IMR-90 (cell line): ENCODE measurements at regions not wholly inside any gene's neighbourhood (a gene's known extent, or its start where the extent isn't known, plus 50 kb on each side); places are given as distances from the start of the nearest gene placed in this dataset.

Experiments
- ATAC-seq: fragments of 200-7000 bp; cut with Tn5 transposase; 2 replicates; pipeline ENCODE4 v1.9.1; 2020; ENCODE audit warnings: low read depth, mild to moderate bottlenecking, moderate library complexity
- BruUV-seq: library from RNA; stranded (reverse); fragments of 400-500 nt; replicated peaks from 2 replicates; lab custom pipeline; 2021; lab: Mats Ljungman, UMichigan
- CTCF ChIA-PET: fragments of 300-600 bp; formaldehyde crosslinking; extraction: SDS; loops from one replicate; lab custom pipeline; 2021; ENCODE audit warnings: antibody characterized with exemption; lab: Yijun Ruan, JAX
- POLR2A ChIA-PET: fragments of 300-600 bp; sonication (Branson Sonifier 250); formaldehyde crosslinking; loops from one replicate; lab custom pipeline; 2022; ENCODE audit warnings: antibody characterized with exemption; ENCODE audit not compliant: unreplicated experiment; lab: Charles Lee
- DNase-seq: peaks from one replicate; pipeline ENCODE4 v3.0.0; 2013
- H2AFZ ChIP-seq: replicated peaks from 2 replicates; pipeline ENCODE3; 2013; ENCODE audit warnings: low read length, mild to moderate bottlenecking; ENCODE audit not compliant: poor library complexity
- H2AK5ac ChIP-seq: 2 replicates; pipeline ENCODE4 v1.6.1; 2013; ENCODE audit warnings: low read depth, low read length, inconsistent platforms
- H2AK9ac ChIP-seq: replicated peaks from 2 replicates; pipeline ENCODE3; 2013; ENCODE audit warnings: mild to moderate bottlenecking, low read depth, low read length, moderate library complexity; ENCODE audit not compliant: poor library complexity
- H2BK120ac ChIP-seq: 2 replicates; pipeline ENCODE4 v1.6.1; 2013; ENCODE audit warnings: low read depth, low read length, inconsistent platforms
- H2BK15ac ChIP-seq: 3 replicates; pipeline ENCODE4 v1.6.1; 2013; ENCODE audit warnings: low read depth, low read length, inconsistent platforms
- H2BK20ac ChIP-seq: 2 replicates; pipeline ENCODE4 v1.6.1; 2013; ENCODE audit warnings: low read depth, mild to moderate bottlenecking, inconsistent platforms, low read length, moderate library complexity
- H2BK5ac ChIP-seq: 2 replicates; pipeline ENCODE4 v1.6.1; 2013; ENCODE audit warnings: mild to moderate bottlenecking, low read depth, low read length, inconsistent platforms; ENCODE audit not compliant: poor library complexity, severe bottlenecking
- H3K14ac ChIP-seq: replicated peaks from 2 replicates; pipeline ENCODE4 v1.6.1; 2013; ENCODE audit warnings: low read depth, low read length, inconsistent platforms
- H3K18ac ChIP-seq: 2 replicates; pipeline ENCODE4 v1.6.1; 2013; ENCODE audit warnings: low read depth, low read length, control low read depth
- H3K23ac ChIP-seq: 2 replicates; pipeline ENCODE4 v1.6.1; 2013; ENCODE audit warnings: low read depth, low read length, inconsistent platforms
- H3K27ac ChIP-seq: 2 replicates; pipeline ENCODE4 v1.5.1; 2013; ENCODE audit warnings: mild to moderate bottlenecking, control low read depth, low read length; ENCODE audit not compliant: insufficient read depth
- H3K27me3 ChIP-seq: 2 replicates; pipeline ENCODE4 v1.6.1; 2013; ENCODE audit warnings: low read length; ENCODE audit not compliant: control insufficient read depth, insufficient read depth
- H3K36me3 ChIP-seq: 2 replicates; pipeline ENCODE4 v1.6.1; 2013; ENCODE audit warnings: low read length, mixed read lengths; ENCODE audit not compliant: control insufficient read depth, insufficient read depth
- H3K4ac ChIP-seq: 2 replicates; pipeline ENCODE4 v1.6.1; 2013; ENCODE audit warnings: low read depth, low read length, inconsistent platforms
- H3K4me1 ChIP-seq: 2 replicates; pipeline ENCODE4 v1.6.1; 2013; ENCODE audit warnings: low read length, mixed read lengths; ENCODE audit not compliant: control insufficient read depth, insufficient read depth
- H3K4me2 ChIP-seq: 2 replicates; pipeline ENCODE4 v1.6.1; 2013; ENCODE audit warnings: low read depth, mild to moderate bottlenecking, control low read depth, low read length, moderate library complexity
- H3K4me3 ChIP-seq: 2 replicates; pipeline ENCODE4 v1.5.1; 2013; ENCODE audit warnings: low read depth, mild to moderate bottlenecking, control low read depth, low read length, moderate library complexity; ENCODE audit not compliant: insufficient read depth
- H3K56ac ChIP-seq: 2 replicates; pipeline ENCODE4 v1.6.1; 2013; ENCODE audit warnings: low read length, inconsistent platforms; ENCODE audit not compliant: insufficient read depth; ENCODE audit errors: extremely low read depth
- H3K79me1 ChIP-seq, 2 experiments: 2 replicates each; pipeline ENCODE4 v1.6.1; 2013; ENCODE audit warnings: low read length in 2 of 2, inconsistent platforms in 1 of 2, low read depth in 1 of 2
- H3K9ac ChIP-seq: 2 replicates; pipeline ENCODE4 v1.6.1; 2013; ENCODE audit warnings: low read depth, low read length, control low read depth
- H3K9me1 ChIP-seq: 2 replicates; pipeline ENCODE4 v1.6.1; 2013; ENCODE audit warnings: low read length, inconsistent platforms; ENCODE audit not compliant: insufficient read depth
- H3K9me3 ChIP-seq: 2 replicates; pipeline ENCODE4 v1.6.1; 2013; ENCODE audit warnings: low read length; ENCODE audit not compliant: control insufficient read depth, insufficient read depth
- H4K20me1 ChIP-seq: 2 replicates; pipeline ENCODE4 v1.6.1; 2013; ENCODE audit warnings: low read length, inconsistent platforms; ENCODE audit not compliant: insufficient read depth
- H4K5ac ChIP-seq: 2 replicates; pipeline ENCODE4 v1.6.1; 2013; ENCODE audit warnings: mild to moderate bottlenecking, low read depth, low read length, control low read depth
- H4K8ac ChIP-seq, 2 experiments: 2 replicates each; pipeline ENCODE4 v1.6.1; 2013; ENCODE audit warnings: low read depth in 2 of 2, low read length in 2 of 2, control low read depth in 1 of 2, inconsistent platforms in 1 of 2
- H4K91ac ChIP-seq: 2 replicates; pipeline ENCODE4 v1.6.1; 2013; ENCODE audit warnings: low read depth, low read length, inconsistent platforms; ENCODE audit not compliant: insufficient read depth
- CHD1 ChIP-seq: IDR thresholded peaks from 2 replicates; pipeline ENCODE4 v1.6.1; 2012; ENCODE audit warnings: low read depth, low read length, improper control_type of control experiment
- FOS ChIP-seq: fragments of 150-350 bp; IDR thresholded peaks from 2 replicates; pipeline ENCODE4 v1.6.1; 2016; ENCODE audit warnings: low read depth, low read length
- MXI1 ChIP-seq: IDR thresholded peaks from 2 replicates; pipeline ENCODE4 v1.6.1; 2012; ENCODE audit warnings: low read depth, mild to moderate bottlenecking, low read length, moderate library complexity, borderline replicate concordance
- NFE2L2 ChIP-seq: fragments of 150-350 bp; IDR thresholded peaks from 2 replicates; pipeline ENCODE4 v1.6.1; 2016; ENCODE audit warnings: low read depth, mild to moderate bottlenecking, low read length
- RAD21 ChIP-seq: IDR thresholded peaks from 2 replicates; pipeline ENCODE4 v1.6.1; 2012; ENCODE audit warnings: low read length, improper control_type of control experiment
- dilution Hi-C: fragments of 300-500 bp; cut with HindIII; formaldehyde crosslinking; loops from one replicate; pipeline ENCODE4 v1.14.3; 2018; ENCODE audit warnings: low sequenced_read_pairs; ENCODE audit not compliant: unreplicated experiment
- in situ Hi-C: fragments of 300-500 bp; cut with MboI; formaldehyde crosslinking; loops from 3 replicates; pipeline ENCODE4 v1.14.3; 2019; ENCODE audit warnings: low sequenced_read_pairs, inconsistent platforms, mixed read lengths
- intact Hi-C: fragments of 100-400 bp; cut with micrococcal nuclease; formaldehyde crosslinking; loops from 2 replicates; pipeline ENCODE4 v1.10.0; 2022
- TF ChIP-seq, protein P1 (sequence below): fragments of 150-350 bp; IDR thresholded peaks from 2 replicates; pipeline ENCODE4 v1.6.1; 2016; ENCODE audit warnings: low read depth, mild to moderate bottlenecking, low read length, moderate library complexity, borderline replicate concordance
- TF ChIP-seq, protein P2 (sequence below): conservative IDR thresholded peaks from 2 replicates; pipeline ENCODE4 v1.5.1; 2012; ENCODE audit warnings: mild to moderate bottlenecking, low read depth, low read length, improper control_type of control experiment

DNA sequence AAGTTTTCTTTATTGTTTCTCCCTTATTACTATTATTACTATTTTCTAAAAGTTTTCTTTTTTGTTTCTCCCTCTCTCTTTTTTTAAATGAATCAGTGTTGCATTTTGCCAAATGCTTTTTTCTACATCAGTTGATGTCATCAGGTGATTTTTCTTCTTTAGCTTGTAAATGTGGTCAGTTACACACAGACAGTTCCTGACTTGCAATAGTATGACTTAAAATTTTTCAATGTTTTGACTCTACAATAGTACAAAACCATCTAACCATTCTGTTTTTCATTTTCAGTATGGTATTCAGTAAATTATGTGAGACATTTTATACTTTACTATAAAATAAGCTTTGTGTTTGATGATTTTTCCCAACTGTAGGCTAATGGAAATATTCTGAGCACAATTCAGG lies 443.0 kb downstream of the GADD45G start:
- Histone ChIP-seq H3K27ac (no peak overlapping the region), H2AK9ac (no peak overlapping the region), H3K23ac (no peak overlapping the region), H3K4me1 (no peaks in the 10 kb centered on the region), H2AFZ (no peak overlapping the region), H3K9ac (no peak overlapping the region), H4K91ac (no peak overlapping the region), H4K20me1 (no peaks in the 10 kb centered on the region), H3K79me1 (no peaks in the 10 kb centered on the region), H2BK20ac (no peak overlapping the region), H3K27me3 (no peaks in the 10 kb centered on the region), H4K8ac (no peak overlapping the region), H3K56ac (no peak overlapping the region), H3K9me1 (no peaks in the 10 kb centered on the region), H3K9me3 (no peaks in the 10 kb centered on the region), H3K4me3 (no peak overlapping the region), H2BK15ac (no peak overlapping the region), H3K4ac (no peak overlapping the region), H3K14ac (no peak overlapping the region), H2BK120ac (no peak overlapping the region), H3K36me3 (no peaks in the 10 kb centered on the region), H2AK5ac (no peak overlapping the region), H3K18ac (no peak overlapping the region), H4K5ac (no peak overlapping the region), H2BK5ac (no peak overlapping the region), H3K4me2 (no peak overlapping the region)
- in situ Hi-C loops: no loop called here
- CTCF ChIA-PET: no interaction called here
- ATAC-seq (no peak), DNase-seq (no peak)
- POLR2A ChIA-PET: no interaction called here
- BruUV-seq: no TSS peak
- dilution Hi-C loops: no loop called here
- intact Hi-C loops: no loop called here
- TF ChIP-seq NFE2L2 (no peak), CHD1 (no peak), MXI1 (no peak), FOS (no peak), RAD21 (no peak)
- TF ChIP-seq, protein P1, sequence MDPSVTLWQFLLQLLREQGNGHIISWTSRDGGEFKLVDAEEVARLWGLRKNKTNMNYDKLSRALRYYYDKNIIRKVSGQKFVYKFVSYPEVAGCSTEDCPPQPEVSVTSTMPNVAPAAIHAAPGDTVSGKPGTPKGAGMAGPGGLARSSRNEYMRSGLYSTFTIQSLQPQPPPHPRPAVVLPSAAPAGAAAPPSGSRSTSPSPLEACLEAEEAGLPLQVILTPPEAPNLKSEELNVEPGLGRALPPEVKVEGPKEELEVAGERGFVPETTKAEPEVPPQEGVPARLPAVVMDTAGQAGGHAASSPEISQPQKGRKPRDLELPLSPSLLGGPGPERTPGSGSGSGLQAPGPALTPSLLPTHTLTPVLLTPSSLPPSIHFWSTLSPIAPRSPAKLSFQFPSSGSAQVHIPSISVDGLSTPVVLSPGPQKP: no peak
- TF ChIP-seq, protein P2, sequence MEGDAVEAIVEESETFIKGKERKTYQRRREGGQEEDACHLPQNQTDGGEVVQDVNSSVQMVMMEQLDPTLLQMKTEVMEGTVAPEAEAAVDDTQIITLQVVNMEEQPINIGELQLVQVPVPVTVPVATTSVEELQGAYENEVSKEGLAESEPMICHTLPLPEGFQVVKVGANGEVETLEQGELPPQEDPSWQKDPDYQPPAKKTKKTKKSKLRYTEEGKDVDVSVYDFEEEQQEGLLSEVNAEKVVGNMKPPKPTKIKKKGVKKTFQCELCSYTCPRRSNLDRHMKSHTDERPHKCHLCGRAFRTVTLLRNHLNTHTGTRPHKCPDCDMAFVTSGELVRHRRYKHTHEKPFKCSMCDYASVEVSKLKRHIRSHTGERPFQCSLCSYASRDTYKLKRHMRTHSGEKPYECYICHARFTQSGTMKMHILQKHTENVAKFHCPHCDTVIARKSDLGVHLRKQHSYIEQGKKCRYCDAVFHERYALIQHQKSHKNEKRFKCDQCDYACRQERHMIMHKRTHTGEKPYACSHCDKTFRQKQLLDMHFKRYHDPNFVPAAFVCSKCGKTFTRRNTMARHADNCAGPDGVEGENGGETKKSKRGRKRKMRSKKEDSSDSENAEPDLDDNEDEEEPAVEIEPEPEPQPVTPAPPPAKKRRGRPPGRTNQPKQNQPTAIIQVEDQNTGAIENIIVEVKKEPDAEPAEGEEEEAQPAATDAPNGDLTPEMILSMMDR: no peak
